GM13977 (cell line): ENCODE measurements at regions not wholly inside any gene's neighbourhood (a gene's known extent, or its start where the extent isn't known, plus 50 kb on each side); places are given as distances from the start of the nearest gene placed in this dataset.
"Not testable (repeated sequence)": the region's sequence is repeated elsewhere in the genome, so short reads cannot be mapped to it uniquely, and the experiment has no call there.

Experiments
- DNase-seq: peaks from one replicate; pipeline ENCODE4 v3.0.0; 2012; ENCODE audit warnings: low spot score
- in situ Hi-C: fragments of 300-500 bp; cut with MboI; formaldehyde crosslinking; loops from one replicate; pipeline ENCODE4 v1.12.0; 2022; ENCODE audit warnings: low sequenced_read_pairs, low pct_unique_long_range_greater_than_20kb, mixed read lengths, inconsistent platforms; ENCODE audit not compliant: unreplicated experiment
- TF ChIP-seq, protein P1 (sequence below): IDR thresholded peaks from 2 replicates; pipeline ENCODE4 v1.5.1; 2012; ENCODE audit warnings: mild to moderate bottlenecking, control low read depth; ENCODE audit not compliant: insufficient read depth; ENCODE audit errors: extremely low read depth, missing control alignments

DNA sequence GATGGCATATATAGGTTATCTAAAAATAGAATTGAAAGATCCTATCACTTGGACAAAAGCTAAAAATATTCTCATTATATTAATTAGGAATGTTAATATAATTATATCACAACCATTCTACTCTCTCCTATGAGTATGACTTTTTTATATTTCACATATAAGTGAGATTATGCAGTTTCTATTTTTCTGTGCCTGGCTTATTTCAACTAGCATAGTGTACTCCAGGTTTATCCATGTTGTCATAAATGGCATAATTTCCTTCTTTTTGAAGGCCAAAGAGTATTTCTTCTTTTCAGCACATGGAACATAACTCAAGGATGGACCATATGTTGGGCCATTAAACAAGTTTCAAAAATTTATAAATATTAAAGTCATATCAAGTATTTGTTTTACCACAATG is 421.2 kb upstream of the CTSO start:
- no peak for DNase-seq
- in situ Hi-C loops = loop anchor here (25.0 kb wide), 1 partner anchor 413 kb away; the partner anchor contains the start of gene CTSO
- TF ChIP-seq, protein P1, sequence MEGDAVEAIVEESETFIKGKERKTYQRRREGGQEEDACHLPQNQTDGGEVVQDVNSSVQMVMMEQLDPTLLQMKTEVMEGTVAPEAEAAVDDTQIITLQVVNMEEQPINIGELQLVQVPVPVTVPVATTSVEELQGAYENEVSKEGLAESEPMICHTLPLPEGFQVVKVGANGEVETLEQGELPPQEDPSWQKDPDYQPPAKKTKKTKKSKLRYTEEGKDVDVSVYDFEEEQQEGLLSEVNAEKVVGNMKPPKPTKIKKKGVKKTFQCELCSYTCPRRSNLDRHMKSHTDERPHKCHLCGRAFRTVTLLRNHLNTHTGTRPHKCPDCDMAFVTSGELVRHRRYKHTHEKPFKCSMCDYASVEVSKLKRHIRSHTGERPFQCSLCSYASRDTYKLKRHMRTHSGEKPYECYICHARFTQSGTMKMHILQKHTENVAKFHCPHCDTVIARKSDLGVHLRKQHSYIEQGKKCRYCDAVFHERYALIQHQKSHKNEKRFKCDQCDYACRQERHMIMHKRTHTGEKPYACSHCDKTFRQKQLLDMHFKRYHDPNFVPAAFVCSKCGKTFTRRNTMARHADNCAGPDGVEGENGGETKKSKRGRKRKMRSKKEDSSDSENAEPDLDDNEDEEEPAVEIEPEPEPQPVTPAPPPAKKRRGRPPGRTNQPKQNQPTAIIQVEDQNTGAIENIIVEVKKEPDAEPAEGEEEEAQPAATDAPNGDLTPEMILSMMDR = no peak

DNA sequence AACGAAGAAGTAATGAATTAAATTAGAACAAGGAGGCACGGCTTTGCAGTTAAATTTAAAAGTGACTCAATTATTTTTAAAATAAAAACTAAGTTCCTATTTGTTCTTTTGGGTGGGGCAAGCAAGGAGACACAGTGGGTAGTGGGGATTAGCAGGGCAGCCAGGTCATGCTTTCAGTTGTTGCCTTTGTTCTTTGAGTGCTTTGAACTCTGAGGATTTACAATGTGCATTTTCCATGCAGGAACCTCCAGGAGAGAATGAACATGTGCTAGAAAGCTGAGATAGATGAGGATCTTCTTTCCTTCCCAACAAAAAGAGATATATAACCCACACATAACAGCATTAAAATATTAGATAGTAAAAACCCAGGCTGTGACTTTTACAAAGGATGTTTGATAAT is 420.4 kb upstream of the CTSO start:
- DNase-seq = no peak
- TF ChIP-seq, protein P1 = no peak
- in situ Hi-C loops = no loop called here

DNA sequence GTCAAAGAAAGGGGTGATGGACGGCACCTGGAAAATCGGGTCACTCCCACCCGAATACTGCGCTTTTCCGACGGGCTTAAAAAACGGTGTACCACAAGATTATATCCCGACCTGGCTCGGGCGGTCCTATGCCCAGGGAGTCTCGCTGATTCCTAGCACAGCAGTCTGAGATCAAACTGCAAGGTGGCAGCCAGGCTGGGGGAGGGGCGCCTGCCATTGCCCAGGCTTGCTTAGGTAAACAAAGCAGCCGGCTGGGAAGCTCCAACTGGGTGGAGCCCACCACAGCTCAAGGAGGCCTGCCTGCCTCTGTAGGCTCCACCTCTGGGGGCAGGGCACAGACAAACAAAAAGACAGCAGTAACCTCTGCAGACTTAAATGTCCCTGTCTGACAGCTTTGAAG is 413.8 kb upstream of the CTSO start:
- in situ Hi-C loops = not testable (repeated sequence)

DNA sequence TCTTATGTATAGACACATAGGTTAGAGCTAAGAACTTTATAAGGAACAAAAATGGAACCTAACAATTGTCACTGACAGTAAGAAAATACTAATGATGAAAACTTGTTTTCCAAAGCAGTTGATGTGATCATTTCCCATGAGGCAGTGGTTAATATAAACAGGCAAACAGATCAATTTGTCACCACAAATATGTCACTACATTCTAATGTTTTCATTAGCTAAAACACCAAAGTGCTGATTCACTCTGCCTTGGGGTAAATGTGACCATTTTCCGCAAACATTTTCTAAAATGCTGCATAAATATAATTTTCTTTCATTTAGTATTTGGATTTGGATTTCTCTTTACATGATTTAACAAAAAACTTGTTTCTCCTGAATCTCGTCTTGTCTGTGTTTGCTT is 408.9 kb upstream of the CTSO start:
- TF ChIP-seq, protein P1 = no peak
- in situ Hi-C loops = no loop called here
- DNase-seq = no peak

More for the DNA sequence above, 413.8 kb upstream of the CTSO start:
- DNase-seq = not testable (repeated sequence)

DNA sequence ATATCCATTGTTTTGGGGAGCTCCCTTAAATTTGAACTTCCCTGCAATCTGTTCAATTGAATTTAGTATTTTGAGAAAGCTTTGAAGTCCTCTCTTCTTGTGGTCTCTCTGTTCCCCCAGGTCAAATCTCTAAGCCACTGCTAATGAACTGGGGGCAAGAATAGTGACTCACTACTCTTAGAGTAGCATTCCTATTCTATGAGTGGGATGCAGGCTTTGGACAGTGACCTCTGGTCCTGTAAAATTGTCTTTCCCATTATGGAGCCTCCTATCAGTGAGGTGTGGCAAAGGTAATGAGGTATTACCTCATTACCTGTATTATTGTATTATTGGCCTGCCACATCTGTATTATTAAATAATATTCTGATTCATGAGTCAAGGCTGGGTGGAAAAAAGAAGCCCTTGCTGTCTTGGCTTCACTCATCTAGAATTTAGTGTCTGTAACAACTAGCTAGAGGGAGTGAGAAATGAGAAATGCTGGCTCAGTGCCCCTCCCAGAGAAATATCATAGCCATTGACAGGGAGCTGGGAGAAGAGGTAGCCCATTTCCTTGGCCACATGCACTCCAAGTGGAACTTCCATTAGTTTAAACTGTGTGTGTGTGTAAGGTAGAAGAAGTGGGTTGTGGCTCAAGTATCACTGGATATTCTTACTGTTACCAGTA is 393.9 kb upstream of the CTSO start:
- no peak for DNase-seq
- TF ChIP-seq, protein P1 = no peak
- in situ Hi-C loops = no loop called here

DNA sequence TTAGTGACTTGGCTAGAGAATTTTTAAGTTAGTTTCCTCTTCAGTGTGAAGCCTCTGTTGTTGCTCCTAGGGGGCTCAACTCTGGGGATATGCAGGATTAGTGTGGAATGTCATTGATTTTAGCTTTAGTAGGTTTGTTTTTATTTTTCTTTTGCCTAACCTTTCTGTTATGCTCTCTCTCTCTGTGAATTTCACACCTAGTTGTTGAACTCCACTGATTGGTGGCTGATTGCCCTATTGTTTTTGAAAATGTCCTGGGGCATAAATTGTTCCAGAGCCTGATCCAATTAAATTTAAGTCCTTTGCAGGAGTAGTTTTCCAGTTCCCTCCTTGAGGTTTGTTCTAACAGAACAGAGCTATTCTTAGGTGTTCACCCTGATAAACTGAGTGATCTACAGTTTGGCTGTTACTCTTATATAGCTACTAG is 393.3 kb upstream of the CTSO start:
- TF ChIP-seq, protein P1 = no peak
- in situ Hi-C loops = no loop called here
- DNase-seq = no peak

DNA sequence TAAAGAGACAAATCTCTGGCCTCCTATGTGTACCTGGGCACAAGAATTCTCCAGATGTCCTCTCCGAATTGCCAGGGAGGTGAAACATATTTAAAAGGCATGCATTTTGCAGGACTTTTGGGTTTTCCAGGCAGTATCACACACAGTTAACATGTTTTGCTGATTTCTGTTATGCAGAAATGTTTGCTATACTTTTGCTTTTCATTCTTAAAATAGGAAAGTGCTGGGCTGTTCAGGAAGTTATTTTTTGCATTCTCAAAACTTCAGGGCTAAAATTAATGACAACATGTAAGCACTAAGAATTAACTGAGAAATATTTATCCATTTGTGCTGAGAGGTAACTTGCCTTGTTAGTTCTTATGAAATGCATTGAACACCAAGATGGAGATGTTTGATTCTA is 390.7 kb upstream of the CTSO start:
- TF ChIP-seq, protein P1 = no peak
- no peak for DNase-seq
- in situ Hi-C loops = no loop called here
